Tibial nerve (tissue), 4 donors: ENCODE measurements at regions not wholly inside any gene's neighbourhood (a gene's known extent, or its start where the extent isn't known, plus 50 kb on each side); places are given as distances from the start of the nearest gene placed in this dataset.

Source experiments
- CTCF ChIP-seq, 5 experiments: fragments of 200-600 bp in 3 of 5; fragments of 450-650 bp in 2 of 5; sonication (generic) in 3 of 5; IDR thresholded peaks; one replicate each; pipeline ENCODE4 v1.5.1; 2016 to 2019; ENCODE audit warnings: antibody characterized with exemption in 5 of 5, mild to moderate bottlenecking in 3 of 5, moderate library complexity in 2 of 5
- EP300 ChIP-seq, 2 donors: sonication (generic); formaldehyde crosslinking; IDR thresholded peaks; one replicate each; pipeline ENCODE4 v1.6.1; 2017; ENCODE audit warnings: antibody characterized with exemption in 2 of 2, mild to moderate bottlenecking in 1 of 2

- TF ChIP-seq EP300 (IDR thresholded peaks at IDR 0.05), result no peak
- TF ChIP-seq CTCF (IDR thresholded peaks at IDR 0.05), result no peak
Measured at GRCh38 chr2:105645938-105646773, 98.6 kb upstream of the NCK2 start.
